HFFc6 (cell line): ENCODE measurements at regions not wholly inside any gene's neighbourhood (a gene's known extent, or its start where the extent isn't known, plus 50 kb on each side); places are given as distances from the start of the nearest gene placed in this dataset.
A peak's percentile ranks its signal among the peaks of the same experiment; 100 is the strongest.

Experiments used
- DNase-seq: peaks from one replicate; pipeline ENCODE4 v3.0.0-alpha.2; 2018
- H3K27ac Mint-ChIP-seq: 2 replicates; pipeline ENCODE4 v1.8.0; 2020; ENCODE audit warnings: mild to moderate bottlenecking, mixed read lengths
- H3K27me3 Mint-ChIP-seq: 2 replicates; pipeline ENCODE4 v1.8.0; 2021; ENCODE audit warnings: mild to moderate bottlenecking, moderate library complexity, mixed read lengths; ENCODE audit not compliant: insufficient read depth
- H3K36me3 Mint-ChIP-seq: 2 replicates; pipeline ENCODE4 v1.8.0; 2021; ENCODE audit warnings: low read depth, mixed read lengths
- H3K4me1 Mint-ChIP-seq: 2 replicates; pipeline ENCODE4 v1.8.0; 2020; ENCODE audit warnings: low read depth, mixed read lengths
- H3K4me3 Mint-ChIP-seq: 2 replicates; pipeline ENCODE4 v1.8.0; 2020; ENCODE audit warnings: mild to moderate bottlenecking, moderate library complexity, mixed read lengths
- H3K9me3 Mint-ChIP-seq: 2 replicates; pipeline ENCODE4 v1.8.0; 2020; ENCODE audit warnings: mild to moderate bottlenecking, mixed read lengths
- TF ChIP-seq, protein P1 (sequence below): fragments of 200-600 bp; sonication (generic); IDR thresholded peaks from 2 replicates; pipeline ENCODE4 v1.5.0; 2021; ENCODE audit warnings: antibody characterized with exemption, mild to moderate bottlenecking

DNA sequence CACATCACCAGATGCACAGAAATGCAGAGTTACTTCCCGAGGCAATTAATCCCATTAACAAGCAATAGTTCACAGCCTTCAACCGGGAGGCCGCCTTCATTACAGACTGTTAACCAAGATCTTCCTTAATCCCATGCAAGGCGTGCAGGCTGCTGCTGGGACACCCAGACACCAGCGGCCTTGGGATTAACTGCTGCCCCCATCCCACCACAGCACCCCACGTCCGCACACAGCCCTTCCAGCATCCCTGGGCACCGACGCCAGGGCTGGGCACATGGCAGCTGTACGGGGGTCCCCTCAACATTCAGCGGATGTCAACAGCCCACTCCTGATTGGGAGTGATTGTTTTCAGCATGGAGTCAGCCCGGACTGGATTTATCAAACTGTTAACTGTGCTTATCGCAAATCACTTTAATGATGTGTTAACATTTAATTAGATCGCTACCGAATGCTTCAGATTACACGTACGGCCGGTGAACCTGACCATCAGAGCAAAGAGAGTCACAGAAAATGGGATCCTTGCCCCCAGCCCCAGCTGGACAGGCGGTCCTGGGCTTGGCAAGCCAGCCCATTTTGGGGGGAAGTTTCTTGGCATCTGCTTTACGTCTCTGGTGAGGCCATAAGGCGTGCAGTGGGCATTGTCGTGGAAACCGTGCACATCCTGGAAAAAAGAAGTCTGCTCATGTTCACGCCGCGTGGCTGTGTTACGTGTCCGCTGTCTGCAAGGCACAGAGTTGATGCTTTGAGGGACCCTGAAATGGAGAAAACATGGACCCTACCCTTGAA lies 126.4 kb downstream of the HMX1 start:
- TF ChIP-seq, protein P1, sequence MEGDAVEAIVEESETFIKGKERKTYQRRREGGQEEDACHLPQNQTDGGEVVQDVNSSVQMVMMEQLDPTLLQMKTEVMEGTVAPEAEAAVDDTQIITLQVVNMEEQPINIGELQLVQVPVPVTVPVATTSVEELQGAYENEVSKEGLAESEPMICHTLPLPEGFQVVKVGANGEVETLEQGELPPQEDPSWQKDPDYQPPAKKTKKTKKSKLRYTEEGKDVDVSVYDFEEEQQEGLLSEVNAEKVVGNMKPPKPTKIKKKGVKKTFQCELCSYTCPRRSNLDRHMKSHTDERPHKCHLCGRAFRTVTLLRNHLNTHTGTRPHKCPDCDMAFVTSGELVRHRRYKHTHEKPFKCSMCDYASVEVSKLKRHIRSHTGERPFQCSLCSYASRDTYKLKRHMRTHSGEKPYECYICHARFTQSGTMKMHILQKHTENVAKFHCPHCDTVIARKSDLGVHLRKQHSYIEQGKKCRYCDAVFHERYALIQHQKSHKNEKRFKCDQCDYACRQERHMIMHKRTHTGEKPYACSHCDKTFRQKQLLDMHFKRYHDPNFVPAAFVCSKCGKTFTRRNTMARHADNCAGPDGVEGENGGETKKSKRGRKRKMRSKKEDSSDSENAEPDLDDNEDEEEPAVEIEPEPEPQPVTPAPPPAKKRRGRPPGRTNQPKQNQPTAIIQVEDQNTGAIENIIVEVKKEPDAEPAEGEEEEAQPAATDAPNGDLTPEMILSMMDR: no peak
- Mint-ChIP-seq H3K4me1 (no peaks in the 10 kb centered on the region), H3K36me3 (peaks cover 12% of the 10 kb centered on the region), H3K27ac (no peak overlapping the region), H3K27me3 (no peaks in the 10 kb centered on the region), H3K9me3 (peaks cover 56% of the 10 kb centered on the region), H3K4me3 (no peak overlapping the region)
- no peak for DNase-seq

DNA sequence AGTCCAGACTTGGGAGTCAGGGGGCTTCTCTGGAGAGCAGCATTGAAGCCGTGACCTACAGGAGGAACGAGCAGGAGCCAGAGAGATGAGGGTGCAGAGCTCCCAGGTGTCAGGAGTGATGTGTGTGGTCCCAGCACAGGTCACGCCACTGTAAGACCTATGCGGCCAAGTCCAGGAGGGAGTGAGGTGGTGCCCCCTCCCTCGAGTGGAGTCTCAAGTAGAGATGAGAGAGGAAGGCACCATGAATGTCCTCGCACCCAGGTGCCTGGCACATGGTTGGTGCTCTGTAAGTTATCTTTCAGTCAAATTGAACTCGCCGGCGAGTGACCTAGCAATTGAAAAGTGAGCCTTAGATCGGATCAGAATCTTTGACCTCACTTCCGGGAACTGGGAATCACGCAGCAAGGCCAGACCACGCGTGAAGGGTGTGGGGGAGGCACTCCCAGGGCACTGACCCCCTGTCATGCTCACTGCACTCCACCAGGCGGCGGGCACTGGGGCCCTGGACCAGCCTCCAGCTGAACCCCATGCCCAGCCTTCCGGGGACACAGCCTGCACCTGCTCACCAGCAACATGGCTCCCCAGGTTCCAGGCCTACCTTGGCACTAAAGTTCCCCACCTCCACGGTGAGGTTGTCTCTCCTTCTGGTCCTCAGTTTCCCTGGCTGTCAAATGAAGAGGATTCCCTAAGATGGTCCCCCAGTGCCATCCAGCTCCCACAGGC lies 127.4 kb downstream of the HMX1 start:
- Mint-ChIP-seq H3K9me3 (peaks cover 53% of the 10 kb centered on the region), H3K27me3 (peaks cover 5% of the 10 kb centered on the region; the same call in 1 of the 2 replicates), H3K36me3 (peaks cover 12% of the 10 kb centered on the region), H3K4me1 (no peaks in the 10 kb centered on the region), H3K27ac (no peak overlapping the region), H3K4me3 (no peak overlapping the region)
- DNase-seq: no peak
- TF ChIP-seq, protein P1: 0 out of 2 replicates have a peak, but pooled peaks have one; percentile 8

DNA sequence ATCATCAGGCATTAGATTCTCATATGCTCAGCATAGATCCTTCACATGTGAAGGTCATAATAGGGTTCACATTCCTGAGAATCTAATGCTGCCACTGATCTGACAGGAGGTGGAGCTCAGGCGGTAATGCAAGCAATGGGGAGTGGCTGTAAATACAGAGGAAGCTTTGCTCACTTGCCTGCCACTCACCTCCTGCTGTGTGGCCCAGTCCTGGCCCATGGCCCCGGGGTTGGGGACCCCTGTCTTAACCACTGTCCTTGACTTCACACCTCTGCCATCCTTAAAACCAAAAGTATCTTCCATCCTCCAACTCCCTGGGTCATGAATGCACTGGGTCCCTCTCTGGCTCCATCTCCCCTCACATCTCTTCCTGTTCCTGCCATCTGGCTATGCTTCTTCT lies 129.1 kb downstream of the HMX1 start:
- no peak for DNase-seq
- Mint-ChIP-seq H3K27me3 (peaks cover 5% of the 10 kb centered on the region; the same call in 1 of the 2 replicates), H3K4me1 (no peaks in the 10 kb centered on the region), H3K9me3 (peaks cover 58% of the 10 kb centered on the region), H3K27ac (no peak overlapping the region), H3K4me3 (no peak overlapping the region), H3K36me3 (peaks cover 12% of the 10 kb centered on the region)
- TF ChIP-seq, protein P1: no peak

DNA sequence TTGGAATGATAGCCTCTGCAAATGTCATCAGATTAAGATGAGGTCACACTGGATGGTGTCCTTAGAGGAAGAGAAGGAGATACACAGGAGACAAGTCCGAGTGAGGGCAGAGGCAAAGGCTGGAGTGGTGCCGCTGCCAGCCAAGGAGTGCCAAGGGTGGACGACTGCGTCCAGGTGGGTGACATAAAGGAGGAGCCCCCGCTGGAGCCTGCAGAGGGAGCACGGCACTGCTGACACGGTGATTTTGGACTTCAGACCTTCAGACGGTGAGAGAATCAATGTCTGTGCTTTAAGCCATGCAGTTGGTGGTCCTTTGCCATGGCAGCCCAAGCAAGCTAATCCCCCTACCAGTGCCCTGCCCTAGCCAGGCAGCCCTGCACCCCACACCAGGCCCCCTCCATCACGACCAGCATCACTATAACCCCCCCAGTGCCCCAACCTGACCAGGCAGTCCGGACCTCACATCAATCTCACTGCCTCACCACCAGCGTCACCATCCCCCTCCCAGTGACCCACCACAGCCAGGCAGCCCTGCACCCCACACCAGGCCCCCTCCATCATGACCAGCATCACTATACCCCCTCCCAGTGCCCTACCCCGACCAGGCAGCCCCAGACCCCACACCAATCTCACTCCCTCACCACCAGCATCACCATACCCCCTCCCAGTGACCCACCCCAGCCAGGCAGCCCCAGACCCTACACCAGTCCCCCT lies 130.0 kb downstream of the HMX1 start:
- no peak overlapping the region for H3K27ac Mint-ChIP-seq
- TF ChIP-seq, protein P1: no peak
- peaks cover 7% of the 10 kb centered on the region for H3K36me3 Mint-ChIP-seq
- no peaks in the 10 kb centered on the region for H3K4me1 Mint-ChIP-seq
- peaks cover 5% of the 10 kb centered on the region; the same call in 1 of the 2 replicates for H3K27me3 Mint-ChIP-seq
- DNase-seq: no peak
- no peak overlapping the region for H3K4me3 Mint-ChIP-seq
- peaks cover 60% of the 10 kb centered on the region for H3K9me3 Mint-ChIP-seq

DNA sequence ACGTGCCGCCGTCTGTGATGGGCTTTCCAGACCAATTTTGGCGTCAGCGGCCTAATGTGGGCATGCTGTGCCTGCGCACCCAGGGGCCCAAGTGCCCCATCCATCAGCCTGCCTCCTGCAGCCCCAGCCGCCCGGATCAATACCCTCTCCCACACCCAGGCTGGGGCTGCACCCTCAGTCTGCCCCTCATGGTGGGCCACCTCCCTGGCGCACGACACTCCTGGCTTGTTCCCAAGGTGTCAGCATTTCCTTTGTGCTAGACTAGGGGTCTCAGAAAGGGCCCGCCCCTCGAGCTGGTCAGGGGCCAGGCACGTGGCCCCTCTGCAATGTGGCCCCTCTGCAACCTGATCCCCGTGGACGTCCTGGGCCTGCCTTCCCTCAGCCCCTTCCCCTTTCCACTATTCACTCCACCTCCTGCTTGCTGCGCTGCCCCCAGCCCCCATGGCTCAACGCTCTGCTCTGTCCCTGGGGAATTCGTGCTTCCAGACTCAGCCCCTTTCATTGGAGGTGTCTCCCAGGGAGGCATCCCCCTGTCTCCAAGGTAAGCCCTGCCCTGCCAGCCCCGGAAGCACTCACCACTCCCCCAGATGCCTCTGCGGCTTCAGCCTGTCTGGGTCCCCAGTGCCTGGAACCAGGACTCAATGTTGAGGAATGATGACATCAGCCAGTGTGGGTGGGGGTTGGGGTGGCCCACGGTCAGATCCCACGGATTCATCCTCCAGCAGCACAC lies 130.8 kb downstream of the HMX1 start:
- Mint-ChIP-seq H3K27me3 (peaks cover 5% of the 10 kb centered on the region; the same call in 1 of the 2 replicates), H3K9me3 (peaks cover 61% of the 10 kb centered on the region), H3K4me1 (no peaks in the 10 kb centered on the region), H3K4me3 (no peak overlapping the region), H3K36me3 (no peaks in the 10 kb centered on the region), H3K27ac (no peak overlapping the region)
- TF ChIP-seq, protein P1: no peak
- no peak for DNase-seq
